Mesendoderm (in vitro differentiated cells): ENCODE measurements at regions not wholly inside any gene's neighbourhood (a gene's known extent, or its start where the extent isn't known, plus 50 kb on each side); places are given as distances from the start of the nearest gene placed in this dataset.

Source experiments
- DNase-seq: peaks from one replicate; pipeline ENCODE4 v3.0.0; 2013
- H2AK5ac ChIP-seq: 2 replicates; pipeline ENCODE4 v1.6.1; 2013; ENCODE audit warnings: low read length, inconsistent platforms
- H2BK120ac ChIP-seq: 2 replicates; pipeline ENCODE4 v1.6.1; 2013; ENCODE audit warnings: low read depth, mild to moderate bottlenecking, low read length, moderate library complexity, mixed read lengths
- H2BK15ac ChIP-seq: replicated peaks from 2 replicates; pipeline ENCODE4 v1.6.1; 2013; ENCODE audit warnings: low read depth, mild to moderate bottlenecking, moderate library complexity
- H2BK5ac ChIP-seq: 2 replicates; pipeline ENCODE4 v1.6.1; 2013; ENCODE audit warnings: low read length, inconsistent platforms
- H3K18ac ChIP-seq: 2 replicates; pipeline ENCODE4 v1.6.1; 2013; ENCODE audit warnings: mild to moderate bottlenecking, low read length, mixed read lengths
- H3K23ac ChIP-seq: one replicate; pipeline ENCODE4 v1.6.1; 2013; ENCODE audit warnings: low read length
- H3K27ac ChIP-seq: 2 replicates; pipeline ENCODE4 v1.5.1; 2013; ENCODE audit warnings: low read depth, mild to moderate bottlenecking, inconsistent platforms, low read length, moderate library complexity
- H3K27me3 ChIP-seq: 2 replicates; pipeline ENCODE4 v1.6.1; 2013; ENCODE audit warnings: low read length, control low read depth, mild to moderate bottlenecking, inconsistent platforms; ENCODE audit not compliant: insufficient read depth, poor library complexity
- H3K36me3 ChIP-seq: 2 replicates; pipeline ENCODE4 v1.6.1; 2013; ENCODE audit warnings: low read length, inconsistent platforms; ENCODE audit not compliant: control insufficient read depth, insufficient read depth
- H3K4ac ChIP-seq: one replicate; pipeline ENCODE4 v1.6.1; 2013; ENCODE audit warnings: low read depth, mild to moderate bottlenecking, low read length, moderate library complexity
- H3K4me1 ChIP-seq: 2 replicates; pipeline ENCODE4 v1.6.1; 2013; ENCODE audit warnings: low read depth, low read length, inconsistent platforms; ENCODE audit not compliant: control insufficient read depth
- H3K4me2 ChIP-seq: 2 replicates; pipeline ENCODE4 v1.6.1; 2013; ENCODE audit warnings: low read length
- H3K4me3 ChIP-seq: 2 replicates; pipeline ENCODE4 v1.5.1; 2013; ENCODE audit warnings: mild to moderate bottlenecking, low read length
- H3K56ac ChIP-seq: one replicate; pipeline ENCODE4 v1.6.1; 2013; ENCODE audit warnings: low read length
- H3K79me1 ChIP-seq: 2 replicates; pipeline ENCODE4 v1.6.1; 2013; ENCODE audit warnings: low read length, inconsistent platforms
- H3K79me2 ChIP-seq: 2 replicates; pipeline ENCODE4 v1.6.1; 2013; ENCODE audit warnings: mild to moderate bottlenecking, low read length; ENCODE audit not compliant: control insufficient read depth, insufficient read depth
- H3K9ac ChIP-seq: 2 replicates; pipeline ENCODE4 v1.6.1; 2013; ENCODE audit warnings: low read length, inconsistent platforms
- H4K5ac ChIP-seq: one replicate; pipeline ENCODE4 v1.6.1; 2013; ENCODE audit warnings: low read length
- H4K8ac ChIP-seq: one replicate; pipeline ENCODE4 v1.6.1; 2013; ENCODE audit warnings: low read depth, mild to moderate bottlenecking, control low read depth, low read length, moderate library complexity
- WGBS: extraction: QIAGEN DNeasy Blood & Tissue Kit; methylation state at CpG from one replicate; pipeline ENCODE4 v1.1.7; 2013; ENCODE audit warnings: low lambda C conversion rate, missing lambda C conversion rate; ENCODE audit not compliant: insufficient coverage; ENCODE audit errors: extremely low coverage; 5-methylcytosine and 5-hydroxymethylcytosine counted together

- no peak for DNase-seq
- H3K4me2 ChIP-seq = no peak overlapping the region
- no peak overlapping the region for H2AK5ac ChIP-seq
- H3K23ac ChIP-seq = no peak overlapping the region
- H3K4me1 ChIP-seq = no peaks in the 10 kb centered on the region
- no peak overlapping the region for H3K4ac ChIP-seq
- no peaks in the 10 kb centered on the region for H3K79me1 ChIP-seq
- H4K5ac ChIP-seq = no peak overlapping the region
- H3K4me3 ChIP-seq = no peak overlapping the region
- no peaks in the 10 kb centered on the region for H3K36me3 ChIP-seq
- H3K9ac ChIP-seq = no peak overlapping the region
- H2BK5ac ChIP-seq = no peak overlapping the region
- H3K27ac ChIP-seq = no peak overlapping the region
- no peaks in the 10 kb centered on the region for H3K27me3 ChIP-seq
- no peak overlapping the region for H2BK15ac ChIP-seq
- no peak overlapping the region for H3K18ac ChIP-seq
- no peak overlapping the region for H3K56ac ChIP-seq
- H3K79me2 ChIP-seq = no peaks in the 10 kb centered on the region
- H2BK120ac ChIP-seq = no peak overlapping the region
- no CpG with 5 or more reads among the region's 6 CpGs for WGBS
- H4K8ac ChIP-seq = no peak overlapping the region
Observed at GRCh38 chr10:44571701-44572100, 186.8 kb upstream of the CXCL12 start.

GRCh38 chr10:44572146-44572545, 187.2 kb upstream of the CXCL12 start:
- H2BK5ac ChIP-seq = no peak overlapping the region
- H2AK5ac ChIP-seq = no peak overlapping the region
- no peak overlapping the region for H4K5ac ChIP-seq
- no peak overlapping the region for H2BK120ac ChIP-seq
- H3K18ac ChIP-seq = no peak overlapping the region
- no peak overlapping the region for H3K4ac ChIP-seq
- H3K56ac ChIP-seq = no peak overlapping the region
- H4K8ac ChIP-seq = no peak overlapping the region
- no peaks in the 10 kb centered on the region for H3K4me1 ChIP-seq
- no peak overlapping the region for H3K4me2 ChIP-seq
- no peak overlapping the region for H3K27ac ChIP-seq
- no peak overlapping the region for H3K9ac ChIP-seq
- no peak for DNase-seq
- H3K27me3 ChIP-seq = no peaks in the 10 kb centered on the region
- no peaks in the 10 kb centered on the region for H3K79me2 ChIP-seq
- no peak overlapping the region for H2BK15ac ChIP-seq
- H3K36me3 ChIP-seq = no peaks in the 10 kb centered on the region
- no peak overlapping the region for H3K23ac ChIP-seq
- no CpG with 5 or more reads among the region's 6 CpGs for WGBS
- no peak overlapping the region for H3K4me3 ChIP-seq
- no peaks in the 10 kb centered on the region for H3K79me1 ChIP-seq

GRCh38 chr10:44573821-44574220, 188.9 kb upstream of the CXCL12 start:
- no peak for DNase-seq
- H3K56ac ChIP-seq = no peak overlapping the region
- no peaks in the 10 kb centered on the region for H3K27me3 ChIP-seq
- no peak overlapping the region for H2BK120ac ChIP-seq
- H3K4me3 ChIP-seq = no peak overlapping the region
- H2AK5ac ChIP-seq = no peak overlapping the region
- WGBS = no CpG with 5 or more reads among the region's 1 CpG
- H4K5ac ChIP-seq = no peak overlapping the region
- no peaks in the 10 kb centered on the region for H3K4me1 ChIP-seq
- no peaks in the 10 kb centered on the region for H3K79me2 ChIP-seq
- H3K79me1 ChIP-seq = no peaks in the 10 kb centered on the region
- no peak overlapping the region for H3K23ac ChIP-seq
- H2BK15ac ChIP-seq = no peak overlapping the region
- no peak overlapping the region for H2BK5ac ChIP-seq
- no peak overlapping the region for H3K18ac ChIP-seq
- no peak overlapping the region for H3K4me2 ChIP-seq
- no peak overlapping the region for H4K8ac ChIP-seq
- no peak overlapping the region for H3K4ac ChIP-seq
- no peak overlapping the region for H3K9ac ChIP-seq
- H3K27ac ChIP-seq = no peak overlapping the region
- no peaks in the 10 kb centered on the region for H3K36me3 ChIP-seq

GRCh38 chr10:44574596-44575480, 189.9 kb upstream of the CXCL12 start:
- H3K27ac ChIP-seq = no peak overlapping the region
- H3K36me3 ChIP-seq = no peaks in the 10 kb centered on the region
- H3K79me1 ChIP-seq = no peaks in the 10 kb centered on the region
- no peak overlapping the region for H2BK15ac ChIP-seq
- H3K4me3 ChIP-seq = no peak overlapping the region
- H3K23ac ChIP-seq = no peak overlapping the region
- no peaks in the 10 kb centered on the region for H3K4me1 ChIP-seq
- no peaks in the 10 kb centered on the region for H3K79me2 ChIP-seq
- H4K8ac ChIP-seq = no peak overlapping the region
- H2BK120ac ChIP-seq = no peak overlapping the region
- WGBS = no CpG with 5 or more reads among the region's 10 CpGs
- no peak for DNase-seq
- H4K5ac ChIP-seq = no peak overlapping the region
- H3K4me2 ChIP-seq = no peak overlapping the region
- H3K27me3 ChIP-seq = no peaks in the 10 kb centered on the region
- H3K4ac ChIP-seq = no peak overlapping the region
- H2BK5ac ChIP-seq = no peak overlapping the region
- no peak overlapping the region for H3K9ac ChIP-seq
- no peak overlapping the region for H2AK5ac ChIP-seq
- no peak overlapping the region for H3K18ac ChIP-seq
- H3K56ac ChIP-seq = no peak overlapping the region

DNA sequence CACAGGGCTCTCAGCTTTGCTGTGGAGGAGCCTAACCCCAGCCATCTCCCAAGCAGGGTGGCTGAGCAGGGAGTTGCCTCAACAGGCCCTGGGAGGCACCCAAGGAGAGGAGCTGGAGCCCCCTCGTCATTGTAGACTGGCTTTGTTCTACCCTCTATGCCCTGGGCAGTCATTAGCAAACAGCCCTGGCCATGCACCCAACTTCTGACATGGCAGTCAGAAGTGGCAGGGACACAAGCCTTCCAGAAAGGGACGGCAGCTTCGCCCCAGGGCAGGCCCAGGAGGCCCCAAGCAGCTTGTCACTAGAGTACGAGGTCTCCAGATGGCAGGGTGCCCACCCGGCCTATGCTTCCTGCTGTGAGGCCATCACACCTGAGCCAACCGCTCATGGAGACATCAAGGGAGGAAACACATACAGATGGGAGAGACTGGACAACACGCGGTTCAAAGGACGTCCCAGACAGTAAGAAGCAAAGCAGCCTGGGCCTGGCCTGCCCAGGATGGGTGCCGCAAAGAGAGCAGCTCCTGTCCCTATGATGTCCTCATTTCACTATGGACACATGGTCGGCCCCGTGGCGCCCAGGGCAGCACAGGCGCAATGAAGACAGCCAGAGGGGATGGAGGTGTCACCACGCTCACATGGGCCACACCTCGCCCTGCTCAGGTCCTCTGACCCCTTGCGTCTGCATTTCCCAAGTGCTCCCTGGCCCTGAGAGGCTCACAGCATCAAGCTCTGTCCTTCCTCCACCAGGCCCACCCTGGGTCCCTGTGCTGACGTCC, 190.9 kb upstream of the CXCL12 start:
- H2BK15ac ChIP-seq = no peak overlapping the region
- H3K18ac ChIP-seq = no peak overlapping the region
- no peak overlapping the region for H3K4me3 ChIP-seq
- no peaks in the 10 kb centered on the region for H3K27me3 ChIP-seq
- H3K56ac ChIP-seq = no peak overlapping the region
- H3K79me1 ChIP-seq = no peaks in the 10 kb centered on the region
- no peak overlapping the region for H4K5ac ChIP-seq
- no peaks in the 10 kb centered on the region for H3K79me2 ChIP-seq
- H3K23ac ChIP-seq = no peak overlapping the region
- no peaks in the 10 kb centered on the region for H3K4me1 ChIP-seq
- no peak overlapping the region for H3K4me2 ChIP-seq
- no peak overlapping the region for H4K8ac ChIP-seq
- no peak overlapping the region for H2AK5ac ChIP-seq
- no peak overlapping the region for H3K4ac ChIP-seq
- DNase-seq = no peak
- no peak overlapping the region for H3K9ac ChIP-seq
- H3K36me3 ChIP-seq = no peaks in the 10 kb centered on the region
- no peak overlapping the region for H2BK120ac ChIP-seq
- WGBS = no CpG with 5 or more reads among the region's 18 CpGs
- H2BK5ac ChIP-seq = no peak overlapping the region
- H3K27ac ChIP-seq = no peak overlapping the region
